H1 (cell line): ENCODE measurements at regions not wholly inside any gene's neighbourhood (a gene's known extent, or its start where the extent isn't known, plus 50 kb on each side); places are given as distances from the start of the nearest gene placed in this dataset.

Source experiments
- CTCF ChIA-PET: fragments of 300-600 bp; sonication (Branson Sonifier 250); formaldehyde crosslinking; loops from one replicate; lab custom pipeline; 2021; ENCODE audit not compliant: partially characterized antibody; lab: Charles Lee
- POLR2A ChIA-PET: fragments of 300-600 bp; sonication (Branson Sonifier 250); formaldehyde crosslinking; loops from one replicate; lab custom pipeline; 2021; ENCODE audit warnings: inconsistent platforms; ENCODE audit not compliant: partially characterized antibody; lab: Charles Lee
- DNase-seq, 2 experiments: peaks; one replicate each; pipeline versions ENCODE4 v3.0.0 to v3.0.0-alpha.2; 2010 to 2022; ENCODE audit warnings: low spot score in 2 of 2, low read depth in 1 of 2, mixed read lengths in 1 of 2
- FAIRE-seq: peaks from 2 replicates; lab custom pipeline; 2011; peaks lifted over from hg19 to GRCh38; lab: Jason Lieb, UNC
- H2AFZ ChIP-seq: 2 replicates; pipeline ENCODE4 v1.8.1; 2012; ENCODE audit warnings: low read length, inconsistent platforms
- H2AK5ac ChIP-seq: 2 replicates; pipeline ENCODE4 v1.6.1; 2013; ENCODE audit warnings: low read depth, low read length
- H2BK120ac ChIP-seq: replicated peaks from 2 replicates; pipeline ENCODE3; 2013; ENCODE audit warnings: low read depth, low read length, inconsistent platforms
- H2BK12ac ChIP-seq: 2 replicates; pipeline ENCODE4 v1.6.1; 2013; ENCODE audit warnings: low read depth, low read length
- H2BK15ac ChIP-seq: 2 replicates; pipeline ENCODE4 v1.6.1; 2013; ENCODE audit warnings: low read length
- H2BK20ac ChIP-seq: 2 replicates; pipeline ENCODE4 v1.6.1; 2013; ENCODE audit warnings: low read length
- H2BK5ac ChIP-seq: 2 replicates; pipeline ENCODE4 v1.6.1; 2013; ENCODE audit warnings: low read depth, low read length
- H3K14ac ChIP-seq: 2 replicates; pipeline ENCODE4 v1.6.1; 2013; ENCODE audit warnings: inconsistent platforms; ENCODE audit not compliant: insufficient read length
- H3K18ac ChIP-seq: 2 replicates; pipeline ENCODE4 v1.6.1; 2013; ENCODE audit warnings: low read length; ENCODE audit errors: extremely low read depth
- H3K23ac ChIP-seq: 2 replicates; pipeline ENCODE4 v1.6.1; 2013; ENCODE audit warnings: inconsistent platforms; ENCODE audit not compliant: insufficient read length
- H3K23me2 ChIP-seq: 2 replicates; pipeline ENCODE4 v1.6.1; 2013; ENCODE audit warnings: low read depth, low read length
- H3K27ac ChIP-seq: 2 replicates; pipeline ENCODE4 v1.6.1; 2011; ENCODE audit warnings: low read depth, low read length, inconsistent platforms
- H3K27me3 ChIP-seq, 4 experiments: replicated peaks in 1 of 4; 1 replicate in 1 of 4; 2 replicates in 3 of 4; pipeline versions ENCODE4 v1.6.1 to v1.8.1; 2011 to 2013; ENCODE audit warnings: low read length in 3 of 4, mild to moderate bottlenecking in 3 of 4, inconsistent platforms in 2 of 4, mixed read lengths in 2 of 4, moderate library complexity in 1 of 4; ENCODE audit not compliant: control insufficient read depth in 3 of 4, insufficient read depth in 3 of 4; ENCODE audit errors: extremely low read depth in 1 of 4
- H3K36me3 ChIP-seq, 4 experiments: 2 replicates each; pipeline versions ENCODE4 v1.6.1 to v1.8.1; 2011 to 2013; ENCODE audit warnings: mild to moderate bottlenecking in 4 of 4, low read length in 3 of 4, moderate library complexity in 2 of 4, control low read depth in 1 of 4, inconsistent platforms in 1 of 4; ENCODE audit not compliant: insufficient read depth in 4 of 4, control insufficient read depth in 2 of 4
- H3K4ac ChIP-seq: replicated peaks from 2 replicates; pipeline ENCODE3; 2013; ENCODE audit warnings: low read length, low read depth, mixed read lengths, inconsistent platforms; ENCODE audit not compliant: insufficient read length
- H3K4me1 ChIP-seq, 4 experiments: replicated peaks in 1 of 4; 1 replicate in 1 of 4; 2 replicates in 3 of 4; pipeline versions ENCODE4 v1.6.1 to v1.8.1; 2011 to 2013; ENCODE audit warnings: low read length in 3 of 4, inconsistent platforms in 2 of 4, mixed read lengths in 1 of 4; ENCODE audit not compliant: insufficient read depth in 4 of 4, control insufficient read depth in 3 of 4
- H3K4me2 ChIP-seq, 2 experiments: 2 replicates each; pipeline versions ENCODE4 v1.6.1 to v1.8.1; 2011 to 2013; ENCODE audit warnings: low read depth in 2 of 2, low read length in 2 of 2, control low read depth in 1 of 2, inconsistent platforms in 1 of 2, mild to moderate bottlenecking in 1 of 2; ENCODE audit not compliant: insufficient read depth in 1 of 2
- H3K4me3 ChIP-seq, 4 experiments: fragments of 200-600, 300-600 bp in 1 of 4; sonication (generic), shearing (Covaris generic), sonication (Bioruptor Twin) in 1 of 4; 2 replicates each; pipeline versions ENCODE4 v1.5.1 to v1.8.1; 2011 to 2016; ENCODE audit warnings: low read length in 4 of 4, low read depth in 3 of 4, control low read depth in 2 of 4, inconsistent platforms in 2 of 4, mild to moderate bottlenecking in 2 of 4, mixed read lengths in 1 of 4, moderate library complexity in 1 of 4; ENCODE audit not compliant: insufficient read depth in 2 of 4; ENCODE audit errors: extremely low read depth in 1 of 4
- H3K56ac ChIP-seq: replicated peaks from 2 replicates; pipeline ENCODE3; 2013; ENCODE audit warnings: low read depth, mild to moderate bottlenecking, mixed read lengths, low read length, inconsistent platforms; ENCODE audit not compliant: insufficient read length
- H3K79me1 ChIP-seq: 2 replicates; pipeline ENCODE4 v1.6.1; 2013; ENCODE audit warnings: low read depth, low read length, control low read depth
- H3K79me2 ChIP-seq, 2 experiments: 2 replicates each; pipeline versions ENCODE4 v1.6.1 to v1.8.1; 2012 to 2013; ENCODE audit warnings: low read length in 2 of 2, mild to moderate bottlenecking in 2 of 2, inconsistent platforms in 1 of 2; ENCODE audit not compliant: insufficient read depth in 2 of 2, control insufficient read depth in 1 of 2
- H3K9ac ChIP-seq, 4 experiments: replicated peaks in 1 of 4; 1 replicate in 1 of 4; 2 replicates in 3 of 4; pipeline versions ENCODE4 v1.6.1 to v1.8.1; 2011 to 2013; ENCODE audit warnings: low read depth in 3 of 4, low read length in 3 of 4, control low read depth in 2 of 4, mild to moderate bottlenecking in 2 of 4, moderate library complexity in 2 of 4, inconsistent platforms in 1 of 4; ENCODE audit errors: extremely low read depth in 1 of 4
- H3K9me3 ChIP-seq, 2 experiments: 2 replicates each; pipeline versions ENCODE4 v1.6.1 to v1.8.1; 2012 to 2013; ENCODE audit warnings: mild to moderate bottlenecking in 2 of 2, moderate library complexity in 2 of 2, control low read depth in 1 of 2, inconsistent platforms in 1 of 2, low read depth in 1 of 2, low read length in 1 of 2, mixed read lengths in 1 of 2; ENCODE audit not compliant: insufficient read depth in 2 of 2
- H4K20me1 ChIP-seq, 2 experiments: replicated peaks in 1 of 2; 2 replicates each; pipeline versions ENCODE3 to v1.8.1; 2011 to 2013; ENCODE audit warnings: inconsistent platforms in 2 of 2, low read length in 2 of 2, mild to moderate bottlenecking in 1 of 2; ENCODE audit not compliant: insufficient read depth in 2 of 2, control insufficient read depth in 1 of 2
- H4K5ac ChIP-seq: 2 replicates; pipeline ENCODE4 v1.6.1; 2013; ENCODE audit warnings: low read length, low read depth, mixed read lengths, inconsistent platforms; ENCODE audit not compliant: insufficient read length
- H4K8ac ChIP-seq: 2 replicates; pipeline ENCODE4 v1.8.0; 2013; ENCODE audit warnings: mild to moderate bottlenecking, moderate library complexity, low read length, inconsistent platforms; ENCODE audit not compliant: insufficient read depth; ENCODE audit errors: extremely low read depth
- H4K91ac ChIP-seq: replicated peaks from 2 replicates; pipeline ENCODE3; 2013; ENCODE audit warnings: low read length, mixed read lengths, inconsistent platforms; ENCODE audit not compliant: insufficient read length
- POU5F1 ChIP-seq: IDR thresholded peaks from 2 replicates; pipeline ENCODE4 v1.6.1; 2011; ENCODE audit warnings: low read depth, mild to moderate bottlenecking, low read length, moderate library complexity
- RAD21 ChIP-seq, 2 experiments: IDR thresholded peaks in 1 of 2; conservative IDR thresholded peaks in 1 of 2; 2 replicates each; pipeline ENCODE4 v1.6.1; 2011; ENCODE audit warnings: low read depth in 2 of 2, low read length in 2 of 2, improper control_type of control experiment in 1 of 2, inconsistent platforms in 1 of 2, mild to moderate bottlenecking in 1 of 2, moderate library complexity in 1 of 2
- RNF2 ChIP-seq: fragments of 200-900, 300-1000 bp; sonication (generic); IDR thresholded peaks from 2 replicates; pipeline ENCODE4 v1.7.1; 2016; ENCODE audit warnings: borderline replicate concordance, low read depth, mild to moderate bottlenecking, antibody characterized with exemption, low read length; ENCODE audit not compliant: poor library complexity, severe bottlenecking; ENCODE audit errors: missing control alignments
- SUZ12 ChIP-seq: fragments of 200-600 bp; sonication (generic); IDR thresholded peaks from 2 replicates; pipeline ENCODE4 v1.6.1; 2012; ENCODE audit warnings: mild to moderate bottlenecking, inconsistent platforms, low read length, moderate library complexity, mixed read lengths
- TAF1 ChIP-seq: IDR thresholded peaks from 2 replicates; pipeline ENCODE4 v1.6.1; 2011; ENCODE audit warnings: mild to moderate bottlenecking, low read depth, low read length
- WGBS, 2 experiments: shearing (Covaris generic) in 1 of 2; methylation state at CpG; one replicate each; pipeline versions ENCODE4 v1.1.6 to v1.1.7; 2013 to 2015; ENCODE audit warnings: low lambda C conversion rate in 2 of 2, mixed read lengths in 2 of 2, inconsistent platforms in 1 of 2, low coverage in 1 of 2, missing lambda C conversion rate in 1 of 2; ENCODE audit not compliant: insufficient replicate concordance in 2 of 2, insufficient coverage in 1 of 2, insufficient read length in 1 of 2; ENCODE audit errors: extremely low coverage in 1 of 2, missing lambda C conversion rate in 1 of 2; 5-methylcytosine and 5-hydroxymethylcytosine counted together
- TF ChIP-seq, protein P1 (sequence below): IDR thresholded peaks from 2 replicates; pipeline ENCODE4 v1.6.1; 2011; ENCODE audit warnings: low read length, improper control_type of control experiment

DNA sequence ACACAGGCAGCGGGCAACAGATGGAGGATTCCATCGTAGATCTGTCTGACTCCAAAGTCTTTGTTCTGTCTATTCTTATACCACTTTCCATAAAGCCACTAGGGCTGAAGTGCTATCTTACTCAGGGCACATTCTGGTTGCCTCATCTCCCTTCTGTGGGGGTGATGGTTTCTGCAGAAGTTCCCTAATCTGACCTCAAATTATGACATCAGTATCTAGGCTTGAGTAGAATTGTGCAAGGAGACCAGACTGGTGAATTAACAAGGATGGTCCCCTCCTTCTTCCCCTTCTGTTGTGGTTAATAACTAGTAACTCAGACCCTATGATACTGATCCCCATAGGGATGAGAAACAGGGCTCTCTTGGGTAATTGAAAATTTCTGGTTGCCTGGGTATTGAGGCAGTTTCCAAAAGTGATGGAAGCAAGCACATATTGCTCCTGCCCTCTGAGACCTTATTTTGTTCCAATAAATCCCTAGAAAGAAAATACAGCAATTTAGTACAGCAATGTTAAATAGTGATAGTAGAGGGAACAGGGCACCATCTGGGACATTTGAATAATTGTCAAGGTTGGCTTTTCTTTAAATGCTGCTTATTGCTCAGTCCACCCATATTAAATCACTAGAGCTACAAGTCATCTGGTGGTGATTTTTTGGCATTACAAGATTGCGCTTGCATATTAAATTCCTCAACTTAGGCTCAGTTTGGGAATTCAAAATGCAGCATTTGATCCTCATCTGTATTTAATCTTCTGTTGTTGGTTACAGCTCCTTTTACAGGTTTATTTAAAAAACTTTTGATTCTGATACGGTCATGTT lies 57.3 kb upstream of the AP1S2 start:
- Histone ChIP-seq H4K91ac (no peak overlapping the region), H3K9ac (no peak overlapping the region), H2AFZ (no peak overlapping the region), H3K4me1 (peaks cover 2 to 13% (median 9%) of the 10 kb centered on the region in 4 experiments; a peak in 5 of 7 replicates), H3K14ac (no peak overlapping the region), H2BK20ac (0 out of 2 replicates have a peak overlapping the region, but pooled peaks have one; percentile 32), H3K27ac (no peak overlapping the region), H3K36me3 (no peaks in the 10 kb centered on the region), H3K56ac (no peak overlapping the region), H2BK15ac (no peak overlapping the region; the same call in 1 of the 2 replicates), H4K8ac (no peak overlapping the region), H3K9me3 (no peaks in the 10 kb centered on the region; a peak in 1 of 4 replicates), H2AK5ac (no peak overlapping the region), H4K20me1 (no peaks in the 10 kb centered on the region), H3K79me1 (no peaks in the 10 kb centered on the region), H3K23ac (no peak overlapping the region), H2BK5ac (no peak overlapping the region), H3K27me3 (no peaks in the 10 kb centered on the region), H3K4ac (no peak overlapping the region), H2BK120ac (peak overlapping the region; percentile 38), H2BK12ac (0 out of 2 replicates have a peak overlapping the region, but pooled peaks have one; percentile 39), H3K23me2 (no peaks in the 10 kb centered on the region), H4K5ac (no peak overlapping the region), H3K4me3 (no peak overlapping the region), H3K18ac (no peak overlapping the region; the same call in 1 of the 2 replicates), H3K4me2 (no peak overlapping the region), H3K79me2 (no peaks in the 10 kb centered on the region)
- TF ChIP-seq, protein P1, sequence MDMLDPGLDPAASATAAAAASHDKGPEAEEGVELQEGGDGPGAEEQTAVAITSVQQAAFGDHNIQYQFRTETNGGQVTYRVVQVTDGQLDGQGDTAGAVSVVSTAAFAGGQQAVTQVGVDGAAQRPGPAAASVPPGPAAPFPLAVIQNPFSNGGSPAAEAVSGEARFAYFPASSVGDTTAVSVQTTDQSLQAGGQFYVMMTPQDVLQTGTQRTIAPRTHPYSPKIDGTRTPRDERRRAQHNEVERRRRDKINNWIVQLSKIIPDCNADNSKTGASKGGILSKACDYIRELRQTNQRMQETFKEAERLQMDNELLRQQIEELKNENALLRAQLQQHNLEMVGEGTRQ = no peak
- no peak for TF ChIP-seq POU5F1
- TF ChIP-seq TAF1 = no peak
- TF ChIP-seq RAD21 (IDR thresholded peaks at IDR 0.05 in 1 of 2, conservative IDR thresholded peaks at IDR 0.05 in 1 of 2; ENCODE audit: low read depth in 2 of 2, low read length in 2 of 2) = no peak
- TF ChIP-seq SUZ12 = no peak
- TF ChIP-seq RNF2 = no peak
- DNase-seq (no peak), FAIRE-seq (no peak)
- POLR2A ChIA-PET = interaction anchor here (0.7 kb wide), 1 partner anchor 12 kb away, joined by 3 read pairs; no protein-coding TSS in a partner anchor
- CTCF ChIA-PET = no interaction called here
- 93% methylated on average over 4 of the region's 4 CpGs; no CpG with 5 or more reads in 1 of the 2 experiments for WGBS, 2 experiments
